Astrocyte (in vitro differentiated cells and primary cell): ENCODE measurements at regions not wholly inside any gene's neighbourhood (a gene's known extent, or its start where the extent isn't known, plus 50 kb on each side); places are given as distances from the start of the nearest gene placed in this dataset.
"Not testable (repeated sequence)": the region's sequence is repeated elsewhere in the genome, so short reads cannot be mapped to it uniquely, and the experiment has no call there.

Experiments
- DNase-seq: peaks from one replicate; pipeline ENCODE4 v3.0.0-alpha.2; 2010; ENCODE audit warnings: low read depth
- FAIRE-seq: peaks from 2 replicates; lab custom pipeline; 2011; peaks lifted over from hg19 to GRCh38; lab: Jason Lieb, UNC
- H2AFZ ChIP-seq: 2 replicates; pipeline ENCODE4 v1.6.0; 2012; ENCODE audit warnings: low read depth, low read length, inconsistent platforms
- H3K27ac ChIP-seq: 2 replicates; pipeline ENCODE4 v1.5.1; 2011; ENCODE audit warnings: low read depth, low read length, inconsistent platforms
- H3K27me3 ChIP-seq: 2 replicates; pipeline ENCODE4 v1.6.0; 2011; ENCODE audit warnings: low read length, inconsistent platforms; ENCODE audit not compliant: insufficient read depth
- H3K36me3 ChIP-seq: 2 replicates; pipeline ENCODE4 v1.5.1; 2011; ENCODE audit warnings: low read length, inconsistent platforms; ENCODE audit not compliant: insufficient read depth
- H3K4me1 ChIP-seq: 2 replicates; pipeline ENCODE4 v1.5.1; 2011; ENCODE audit warnings: low read length, inconsistent platforms; ENCODE audit not compliant: insufficient read depth
- H3K4me2 ChIP-seq: 2 replicates; pipeline ENCODE4 v1.6.0; 2012; ENCODE audit warnings: low read length, inconsistent platforms
- H3K4me3 ChIP-seq: 2 replicates; pipeline ENCODE4 v1.5.1; 2011; ENCODE audit warnings: low read depth, mild to moderate bottlenecking, low read length, inconsistent platforms; ENCODE audit not compliant: insufficient read depth
- H3K79me2 ChIP-seq: 2 replicates; pipeline ENCODE4 v1.6.0; 2012; ENCODE audit warnings: mild to moderate bottlenecking, low read length, inconsistent platforms; ENCODE audit not compliant: insufficient read depth
- H3K9ac ChIP-seq: 2 replicates; pipeline ENCODE4 v1.6.0; 2012; ENCODE audit warnings: mild to moderate bottlenecking, low read length, inconsistent platforms
- H3K9me3 ChIP-seq: 2 replicates; pipeline ENCODE4 v1.5.1; 2012; ENCODE audit warnings: low read depth, mild to moderate bottlenecking, low read length, inconsistent platforms; ENCODE audit not compliant: insufficient read depth
- H4K20me1 ChIP-seq: 2 replicates; pipeline ENCODE4 v1.6.0; 2012; ENCODE audit warnings: low read length, inconsistent platforms; ENCODE audit not compliant: insufficient read depth
- H3K27ac Mint-ChIP-seq: one replicate; pipeline ENCODE4 v1.8.0; 2021; ENCODE audit warnings: mild to moderate bottlenecking, mixed read lengths; ENCODE audit not compliant: unreplicated experiment
- H3K27me3 Mint-ChIP-seq: one replicate; pipeline ENCODE4 v1.8.0; 2021; ENCODE audit warnings: low read depth, mixed read lengths; ENCODE audit not compliant: unreplicated experiment
- H3K36me3 Mint-ChIP-seq: one replicate; pipeline ENCODE4 v1.8.0; 2021; ENCODE audit warnings: low read depth, mixed read lengths; ENCODE audit not compliant: unreplicated experiment
- H3K4me1 Mint-ChIP-seq: one replicate; pipeline ENCODE4 v1.8.0; 2021; ENCODE audit warnings: low read depth, mixed read lengths; ENCODE audit not compliant: unreplicated experiment
- H3K4me3 Mint-ChIP-seq: one replicate; pipeline ENCODE4 v1.8.0; 2021; ENCODE audit warnings: mild to moderate bottlenecking, moderate library complexity, mixed read lengths; ENCODE audit not compliant: unreplicated experiment
- H3K9me3 Mint-ChIP-seq: one replicate; pipeline ENCODE4 v1.8.0; 2021; ENCODE audit warnings: mild to moderate bottlenecking, mixed read lengths; ENCODE audit not compliant: unreplicated experiment
- CTCF ChIP-seq: IDR thresholded peaks from 2 replicates; pipeline ENCODE4 v1.5.1; 2011; ENCODE audit warnings: low read depth, mild to moderate bottlenecking, inconsistent platforms, low read length, moderate library complexity; ENCODE audit not compliant: insufficient read depth
- EZH2 ChIP-seq: IDR thresholded peaks from 2 replicates; pipeline ENCODE4 v1.6.1; 2012; ENCODE audit warnings: mild to moderate bottlenecking, low read length, inconsistent platforms; ENCODE audit not compliant: insufficient read depth

GRCh38 chr15:81807186-81807585, 238.6 kb downstream of the MEX3B start:
- Mint-ChIP-seq H3K36me3 (no peaks in the 10 kb centered on the region), H3K9me3 (peaks cover 7% of the 10 kb centered on the region), H3K27me3 (peaks cover 20% of the 10 kb centered on the region), H3K27ac (no peak overlapping the region), H3K4me1 (no peaks in the 10 kb centered on the region), H3K4me3 (no peak overlapping the region)
- Histone ChIP-seq H3K9me3 (no peaks in the 10 kb centered on the region), H3K36me3 (no peaks in the 10 kb centered on the region), H3K4me3 (no peak overlapping the region), H2AFZ (no peak overlapping the region), H3K27ac (no peak overlapping the region), H4K20me1 (no peaks in the 10 kb centered on the region), H3K9ac (no peak overlapping the region), H3K4me2 (no peak overlapping the region), H3K79me2 (no peaks in the 10 kb centered on the region), H3K4me1 (no peaks in the 10 kb centered on the region), H3K27me3 (no peaks in the 10 kb centered on the region)
- DNase-seq (no peak), FAIRE-seq (no peak)
- no peak for TF ChIP-seq CTCF
- TF ChIP-seq EZH2, result no peak

- Histone ChIP-seq H4K20me1 (no peaks in the 10 kb centered on the region), H3K27me3 (no peaks in the 10 kb centered on the region), H3K4me3 (no peak overlapping the region), H3K36me3 (no peaks in the 10 kb centered on the region), H3K9me3 (peaks cover 2% of the 10 kb centered on the region), H3K4me2 (no peak overlapping the region), H3K27ac (no peak overlapping the region), H3K79me2 (no peaks in the 10 kb centered on the region), H3K9ac (no peak overlapping the region), H2AFZ (no peak overlapping the region), H3K4me1 (no peaks in the 10 kb centered on the region)
- Mint-ChIP-seq H3K4me3 (no peak overlapping the region), H3K4me1 (no peaks in the 10 kb centered on the region), H3K27ac (no peak overlapping the region), H3K27me3 (no peaks in the 10 kb centered on the region), H3K9me3 (no peaks in the 10 kb centered on the region), H3K36me3 (no peaks in the 10 kb centered on the region)
- FAIRE-seq (no peak), DNase-seq (no peak)
- TF ChIP-seq EZH2, result no peak
- TF ChIP-seq CTCF, result no peak
These were observed 249.9 kb downstream of the MEX3B start for GRCh38 chr15:81795899-81796298.

GRCh38 chr15:81792646-81793045, 253.2 kb downstream of the MEX3B start:
- DNase-seq, result no peak
- no peaks in the 10 kb centered on the region for H4K20me1 ChIP-seq
- TF ChIP-seq EZH2 (no peak), CTCF (no peak)
- no peak overlapping the region for H3K27ac ChIP-seq
- no peak for FAIRE-seq
- peaks cover 8% of the 10 kb centered on the region for H3K9me3 ChIP-seq
- no peak overlapping the region for H3K4me2 ChIP-seq
- no peaks in the 10 kb centered on the region for H3K9me3 Mint-ChIP-seq
- no peaks in the 10 kb centered on the region for H3K27me3 Mint-ChIP-seq
- no peaks in the 10 kb centered on the region for H3K4me1 Mint-ChIP-seq
- no peak overlapping the region for H3K9ac ChIP-seq
- H3K79me2 ChIP-seq, result no peaks in the 10 kb centered on the region
- no peaks in the 10 kb centered on the region for H3K27me3 ChIP-seq
- no peak overlapping the region for H3K4me3 Mint-ChIP-seq
- no peaks in the 10 kb centered on the region for H3K36me3 ChIP-seq
- H3K4me1 ChIP-seq, result no peaks in the 10 kb centered on the region
- H3K36me3 Mint-ChIP-seq, result no peaks in the 10 kb centered on the region
- no peak overlapping the region for H3K27ac Mint-ChIP-seq
- no peak overlapping the region for H3K4me3 ChIP-seq
- no peak overlapping the region for H2AFZ ChIP-seq

DNA sequence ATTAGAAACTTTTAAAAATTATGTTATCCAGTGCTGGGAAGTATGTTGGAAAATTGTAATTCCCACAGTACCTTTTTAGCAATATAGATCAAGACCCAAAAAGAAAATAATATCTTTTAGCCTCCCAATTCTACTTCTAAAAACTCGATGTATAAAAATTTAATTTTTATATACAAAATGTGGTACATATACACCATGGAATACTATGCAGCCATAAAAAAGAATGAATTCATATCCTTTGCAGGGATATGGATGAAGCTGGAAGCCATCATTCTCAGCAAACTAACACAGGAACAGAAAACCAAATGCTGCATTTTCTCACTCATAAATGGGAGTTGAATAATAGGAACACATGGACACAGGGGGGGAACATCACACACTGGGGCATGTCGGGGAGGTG, 254.5 kb downstream of the MEX3B start:
- H3K4me3 Mint-ChIP-seq, H3K36me3 Mint-ChIP-seq, H3K4me1 Mint-ChIP-seq: not testable (repeated sequence)

More for the DNA sequence above, 254.5 kb downstream of the MEX3B start:
- not testable (repeated sequence) for H3K4me3 ChIP-seq, H3K4me2 ChIP-seq, H4K20me1 ChIP-seq, H3K9ac ChIP-seq, H3K4me1 ChIP-seq, DNase-seq, H3K27ac ChIP-seq, H3K9me3 ChIP-seq, H3K27me3 Mint-ChIP-seq, FAIRE-seq, H3K27ac Mint-ChIP-seq, H3K27me3 ChIP-seq, H3K36me3 ChIP-seq, H2AFZ ChIP-seq, H3K79me2 ChIP-seq, H3K9me3 Mint-ChIP-seq
